ENCODE measurements at regions not wholly inside any gene's neighbourhood (a gene's known extent, or its start where the extent isn't known, plus 50 kb on each side); places are given as distances from the start of the nearest gene placed in this dataset.
"Not testable (repeated sequence)": the region's sequence is repeated elsewhere in the genome, so short reads cannot be mapped to it uniquely, and the experiment has no call there.

DNA sequence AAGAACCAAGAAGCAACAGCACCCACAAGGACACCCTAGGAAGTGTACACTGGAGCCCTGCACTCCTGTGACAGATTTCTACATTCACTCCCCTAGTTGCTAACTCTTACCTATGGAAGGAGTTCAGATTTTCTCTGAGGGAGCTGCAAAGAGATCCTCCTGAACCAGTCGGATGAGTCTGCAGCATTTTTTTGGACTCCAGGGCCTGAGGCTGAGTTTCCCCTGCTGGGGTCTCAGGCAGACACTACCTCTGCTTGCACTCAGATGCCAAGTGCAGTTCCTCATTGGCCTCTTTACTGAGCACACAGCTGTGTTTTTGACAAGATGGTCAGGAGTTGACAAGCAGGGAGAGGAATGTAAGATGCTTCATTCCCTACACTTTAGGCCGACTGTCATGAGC, 153.2 kb upstream of the RBM19 start:
- no peak for DNase-seq

- no peak for DNase-seq
Observed at GRCh38 chr12:114096461-114096860, 130.3 kb upstream of the RBM19 start.

DNA sequence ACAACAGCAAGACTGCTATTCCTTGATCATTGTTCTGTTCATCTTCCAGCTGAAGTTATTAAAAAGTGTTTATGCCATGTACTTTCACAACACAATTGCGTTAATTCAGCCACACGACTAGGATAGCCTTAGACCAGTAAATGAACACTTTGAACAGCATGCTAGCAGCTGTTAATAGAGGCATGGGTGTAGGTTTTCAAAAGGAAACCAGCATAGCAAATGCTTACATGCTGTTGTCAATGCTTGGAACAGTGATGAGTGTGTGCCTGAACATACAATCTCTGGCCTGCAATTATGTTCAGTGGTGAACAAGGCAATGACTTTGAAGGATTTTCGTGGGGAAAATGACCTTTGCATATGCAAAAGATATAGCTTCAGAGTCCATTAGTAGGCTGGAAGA, 127.4 kb upstream of the RBM19 start:
- DNase-seq, result no peak

GRCh38 chr12:114092981-114093380, 126.9 kb upstream of the RBM19 start:
- no peak for DNase-seq

- no peak for DNase-seq
Observed at GRCh38 chr12:114090211-114090610, 124.1 kb upstream of the RBM19 start.

DNA sequence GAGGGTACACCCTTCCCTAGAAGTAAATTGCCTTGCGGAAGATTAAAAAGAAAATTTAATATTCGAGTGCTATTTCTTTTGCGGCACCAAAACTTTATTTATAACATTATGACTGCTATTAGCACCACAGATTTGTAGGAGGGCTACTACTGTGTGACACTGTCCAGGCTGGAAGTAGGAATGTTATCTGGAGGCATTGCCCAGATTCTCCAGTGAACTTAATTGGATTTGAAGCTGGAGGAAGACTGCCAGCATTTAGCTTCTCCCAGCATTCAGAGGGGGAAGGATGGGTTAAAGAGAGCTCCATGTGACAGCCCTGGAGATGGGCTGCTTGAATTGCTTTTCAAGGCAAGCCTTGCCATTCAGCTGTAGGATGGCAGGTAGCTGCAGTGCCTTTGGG, 107.0 kb upstream of the RBM19 start:
- no peak for DNase-seq

DNA sequence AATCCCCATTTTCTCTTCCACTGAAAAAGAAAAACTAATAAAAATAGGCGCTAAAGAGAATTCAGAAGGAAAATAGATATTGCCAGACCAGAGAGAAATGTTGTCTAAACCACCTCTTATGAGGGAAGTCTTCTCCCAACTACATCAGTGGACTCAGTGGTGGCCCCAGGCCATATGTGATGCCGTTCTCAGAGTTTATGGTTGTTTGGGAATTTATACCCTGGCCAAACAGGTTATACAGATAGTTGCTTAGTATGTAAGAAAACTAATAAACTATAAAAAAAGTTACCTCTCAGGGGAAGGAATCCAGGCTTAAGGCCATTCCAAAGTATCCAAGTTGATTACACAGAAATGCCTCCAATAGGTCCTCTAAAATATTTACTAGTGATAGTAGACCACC, 103.4 kb upstream of the RBM19 start:
- DNase-seq, result no peak

- DNase-seq, result no peak
Observed at GRCh38 chr12:114064497-114064896, 98.4 kb upstream of the RBM19 start.

GRCh38 chr12:114064034-114064433, 97.9 kb upstream of the RBM19 start:
- not testable (repeated sequence) for DNase-seq

- DNase-seq, result no peak
Observed at GRCh38 chr12:114063435-114063834, 97.3 kb upstream of the RBM19 start.

DNA sequence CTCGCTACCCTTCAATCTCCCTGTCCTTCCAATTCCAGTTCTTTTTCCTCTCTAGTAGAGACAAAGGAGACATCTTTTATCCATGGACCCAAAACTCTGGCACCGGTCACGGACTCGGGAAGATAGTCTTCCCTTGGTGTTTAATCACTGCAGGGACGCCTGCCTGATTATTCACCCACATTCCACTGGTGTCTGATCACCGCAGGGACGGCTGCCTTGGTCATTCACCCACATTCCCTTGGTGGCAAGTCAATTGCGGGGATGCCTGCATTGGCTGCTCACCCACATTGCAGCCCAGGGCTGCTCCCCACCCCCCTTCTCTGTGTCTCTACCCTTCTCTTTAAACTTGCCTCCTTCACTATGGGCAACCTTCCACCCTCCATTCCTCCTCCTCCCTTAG, 90.2 kb upstream of the RBM19 start:
- DNase-seq, result not testable (repeated sequence)

DNA sequence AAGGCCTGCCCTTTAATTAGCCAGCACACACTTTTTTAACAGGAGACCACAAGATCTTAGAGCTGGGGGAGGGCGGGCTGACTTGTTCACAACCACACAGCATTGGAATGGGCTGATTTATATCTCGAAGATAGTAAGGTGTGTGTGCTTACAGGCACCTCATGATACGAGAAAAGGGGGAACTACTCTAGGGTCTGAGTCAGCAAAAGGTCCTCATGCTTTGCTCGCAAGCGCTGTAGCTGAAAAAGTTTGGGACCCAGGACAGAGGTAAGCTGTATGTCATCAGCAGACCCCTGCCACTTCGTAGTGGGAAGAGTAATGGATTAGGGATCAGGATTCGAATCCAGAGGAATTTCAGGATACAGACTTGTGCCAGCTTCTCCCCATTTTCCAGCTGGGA, 88.9 kb upstream of the RBM19 start:
- DNase-seq, result no peak

DNA sequence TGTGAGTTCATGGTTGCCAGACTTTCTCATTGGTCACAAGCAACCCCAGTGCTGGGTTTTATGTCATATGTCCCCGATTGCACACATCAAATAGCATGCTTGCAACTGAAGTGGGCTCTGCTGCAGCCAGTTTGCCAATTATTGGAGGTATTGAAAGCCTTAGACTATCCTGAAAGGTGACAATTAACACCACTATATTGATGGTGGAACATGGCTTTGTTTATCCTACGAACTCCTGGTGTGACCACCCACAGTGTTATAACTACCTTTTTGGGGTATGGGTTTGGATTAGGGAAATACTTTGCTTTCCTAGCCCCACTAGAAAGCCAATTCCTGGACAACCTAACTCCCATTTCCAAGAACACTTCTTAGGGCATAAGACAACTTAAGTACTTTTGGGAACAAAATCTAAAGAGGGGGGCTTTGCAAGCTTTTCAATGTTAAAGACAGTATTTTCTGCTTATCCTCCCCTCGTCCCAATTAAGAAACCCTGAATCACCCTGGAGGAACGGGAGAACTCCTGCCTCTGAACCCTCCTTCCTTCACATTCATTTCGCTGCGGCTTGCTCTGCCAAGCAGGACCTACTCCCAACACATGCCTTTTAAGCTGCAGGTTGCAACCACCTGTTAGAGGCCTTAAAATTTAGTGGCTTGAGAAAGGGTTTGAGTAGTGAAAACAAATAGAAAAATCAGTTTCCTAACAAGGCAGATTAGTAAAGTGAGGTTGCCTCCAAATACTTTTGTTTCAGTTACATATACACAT, 80.3 kb upstream of the RBM19 start:
- no peak for DNase-seq

DNA sequence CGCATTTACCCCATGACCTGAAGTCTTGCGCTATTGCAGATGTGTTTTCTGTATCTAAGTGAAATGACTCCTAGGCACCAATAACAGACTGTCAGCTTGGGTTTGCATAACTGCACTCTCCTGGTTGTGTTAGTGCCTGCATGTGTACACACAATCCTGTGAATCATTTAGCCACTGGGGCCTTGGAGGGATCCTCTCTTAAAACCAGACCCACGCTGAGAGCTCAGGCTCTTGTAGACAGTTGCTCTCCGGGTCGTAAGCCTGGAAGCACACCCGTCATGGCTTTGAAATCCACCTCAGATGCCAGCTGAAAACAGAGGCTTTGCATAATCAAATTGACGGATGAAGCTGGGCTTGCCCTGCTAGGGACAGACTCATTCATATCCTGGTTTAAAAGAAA, 79.2 kb upstream of the RBM19 start:
- no peak for DNase-seq

- no peak for DNase-seq
Observed at GRCh38 chr12:114041590-114041989, 75.5 kb upstream of the RBM19 start.

GRCh38 chr12:114041136-114041535, 75.0 kb upstream of the RBM19 start:
- no peak for DNase-seq

DNA sequence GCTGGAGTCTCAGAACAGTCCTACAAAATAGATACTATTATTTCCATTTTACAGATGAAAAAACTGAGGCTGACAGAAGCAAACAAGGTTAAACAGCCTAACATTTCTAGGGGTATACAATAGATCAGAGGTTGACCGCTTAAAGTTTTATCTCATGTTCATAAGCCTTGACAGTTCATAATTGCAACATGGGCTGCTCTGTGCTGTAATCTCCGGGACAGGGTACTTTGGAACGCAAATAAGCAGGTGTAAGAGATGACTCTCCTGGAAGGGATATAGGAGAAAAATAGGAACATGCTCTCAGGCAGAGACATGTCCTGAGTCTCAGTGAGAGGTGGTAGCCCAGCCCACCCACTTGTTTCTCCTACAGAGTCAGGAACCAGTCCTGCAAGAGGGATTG, 72.8 kb upstream of the RBM19 start:
- DNase-seq, result no peak

DNA sequence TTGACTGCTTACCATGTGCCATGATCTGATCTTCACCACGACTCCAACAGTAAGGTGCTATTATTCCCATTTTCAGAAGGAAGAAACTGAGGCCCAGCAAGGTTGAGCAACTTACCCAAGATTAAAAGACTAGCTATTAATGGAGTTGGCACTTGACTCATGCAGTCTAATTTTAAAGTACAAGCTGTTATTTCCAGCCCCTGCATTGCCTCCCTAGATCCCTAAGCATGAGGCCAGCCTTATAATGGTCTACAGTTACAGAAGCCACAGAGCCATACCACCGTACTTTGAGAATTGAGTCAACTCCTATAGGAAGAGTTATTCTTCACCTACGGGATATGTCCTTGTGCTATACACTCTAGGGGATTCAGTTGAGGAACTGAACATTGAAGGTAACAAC, 66.7 kb upstream of the RBM19 start:
- no peak for DNase-seq

GRCh38 chr12:114030451-114030850, 64.3 kb upstream of the RBM19 start:
- DNase-seq, result no peak

GRCh38 chr12:114026805-114027204, 60.7 kb upstream of the RBM19 start:
- no peak for DNase-seq

- no peak for DNase-seq
Observed at GRCh38 chr12:114025935-114026334, 59.8 kb upstream of the RBM19 start.

DNA sequence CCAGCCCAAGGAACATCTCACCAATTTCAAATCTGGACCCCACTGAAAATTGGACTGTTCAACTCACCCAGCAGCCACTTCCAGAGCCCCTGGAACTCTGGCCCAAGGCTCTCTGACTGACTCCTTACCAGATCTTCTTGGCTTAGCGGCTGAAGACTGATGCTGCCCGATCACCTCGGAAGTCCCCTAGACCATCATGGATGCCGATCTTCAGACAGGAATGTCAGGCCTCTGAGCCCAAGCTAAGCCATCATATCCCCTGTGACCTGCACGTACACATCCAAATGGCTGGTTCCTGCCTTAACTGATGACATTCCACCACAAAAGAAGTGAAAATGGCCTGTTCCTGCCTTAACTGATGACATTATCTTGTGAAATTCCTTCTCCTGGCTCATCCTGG, 56.0 kb upstream of the RBM19 start:
- DNase-seq, result not testable (repeated sequence)

DNA sequence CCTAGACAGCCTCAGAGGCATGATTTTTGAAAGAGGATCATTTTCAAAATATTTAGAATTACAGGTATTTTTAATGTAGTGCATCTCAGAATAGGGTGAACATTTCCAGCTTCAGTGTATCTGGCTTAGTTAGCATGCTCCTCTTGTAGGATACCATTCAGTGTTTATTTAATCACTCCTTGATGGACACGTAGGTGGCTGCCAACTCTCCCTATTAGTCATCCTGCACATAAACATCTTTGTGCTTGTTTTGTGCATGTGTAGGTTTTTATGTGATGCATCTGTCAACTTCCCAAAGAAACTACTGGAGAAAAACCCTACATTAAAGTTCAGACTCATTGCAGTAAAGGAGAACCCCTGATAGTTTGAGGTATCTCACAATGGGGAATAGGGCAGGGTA, 52.5 kb upstream of the RBM19 start:
- DNase-seq, result no peak
